GM23338 (cell line): ENCODE measurements at regions not wholly inside any gene's neighbourhood (a gene's known extent, or its start where the extent isn't known, plus 50 kb on each side); places are given as distances from the start of the nearest gene placed in this dataset.

Experiments
- ATAC-seq: fragments of 200-7000 bp; cut with Tn5 transposase; 3 replicates; pipeline ENCODE4 v1.9.1; 2020
- DNase-seq: peaks from one replicate; pipeline ENCODE4 v3.0.0-alpha.2; 2015; ENCODE audit warnings: low spot score
- H2AFZ ChIP-seq: fragments of 200-600 bp; sonication (generic); 2 replicates; pipeline ENCODE4 v1.8.0; 2016; ENCODE audit warnings: antibody characterized with exemption, mild to moderate bottlenecking, moderate library complexity
- H3F3A ChIP-seq: fragments of 200-600 bp; sonication (generic); replicated peaks from 2 replicates; pipeline ENCODE4 v1.8.0; 2017; ENCODE audit warnings: antibody characterized with exemption, mixed run types, low read depth
- H3K27ac ChIP-seq: fragments of 200-600 bp; sonication (generic); 2 replicates; pipeline ENCODE4 v1.6.1; 2016; ENCODE audit warnings: low read depth
- H3K27me3 ChIP-seq: fragments of 200-600 bp; sonication (generic); 2 replicates; pipeline ENCODE4 v1.8.0; 2016; ENCODE audit warnings: mild to moderate bottlenecking, mixed run types, moderate library complexity; ENCODE audit not compliant: insufficient read depth
- H3K36me3 ChIP-seq: fragments of 200-600 bp; sonication (generic); 2 replicates; pipeline ENCODE4 v1.8.0; 2016; ENCODE audit warnings: mild to moderate bottlenecking; ENCODE audit not compliant: insufficient read depth
- H3K4me1 ChIP-seq: fragments of 200-600 bp; sonication (generic); 2 replicates; pipeline ENCODE4 v1.8.0; 2016; ENCODE audit warnings: mild to moderate bottlenecking, moderate library complexity; ENCODE audit not compliant: insufficient read depth
- H3K4me2 ChIP-seq: fragments of 200-600 bp; sonication (generic); 2 replicates; pipeline ENCODE4 v1.7.1; 2017; ENCODE audit warnings: mixed run types
- H3K4me3 ChIP-seq: fragments of 200-600 bp; sonication (generic); 2 replicates; pipeline ENCODE4 v1.6.1; 2016; ENCODE audit warnings: mixed run types
- H3K79me2 ChIP-seq: fragments of 200-600 bp; sonication (generic); replicated peaks from 2 replicates; pipeline ENCODE4 v1.8.0; 2017; ENCODE audit warnings: mild to moderate bottlenecking; ENCODE audit not compliant: insufficient read depth
- H3K9me2 ChIP-seq: fragments of 200-600 bp; sonication (generic); 2 replicates; pipeline ENCODE4 v1.8.0; 2017; ENCODE audit not compliant: insufficient read depth
- H4K20me1 ChIP-seq: fragments of 200-600 bp; sonication (generic); replicated peaks from 2 replicates; pipeline ENCODE4 v1.8.0; 2017; ENCODE audit warnings: mild to moderate bottlenecking; ENCODE audit not compliant: insufficient read depth
- H3K27ac Mint-ChIP-seq: 2 replicates; pipeline ENCODE4 v1.8.0; 2020; ENCODE audit warnings: inconsistent platforms, mild to moderate bottlenecking, moderate library complexity, mixed read lengths
- H3K27me3 Mint-ChIP-seq: 3 replicates; pipeline ENCODE4 v1.8.0; 2022; ENCODE audit warnings: low read depth, mild to moderate bottlenecking, moderate library complexity, mixed read lengths, inconsistent platforms; ENCODE audit not compliant: insufficient read depth, poor library complexity
- H3K36me3 Mint-ChIP-seq: 3 replicates; pipeline ENCODE4 v1.8.0; 2021; ENCODE audit warnings: low read depth, mild to moderate bottlenecking, inconsistent platforms, moderate library complexity, mixed read lengths
- H3K4me1 Mint-ChIP-seq: 3 replicates; pipeline ENCODE4 v1.8.0; 2020; ENCODE audit warnings: mild to moderate bottlenecking, inconsistent platforms, mixed read lengths
- H3K4me3 Mint-ChIP-seq: 3 replicates; pipeline ENCODE4 v1.8.0; 2021; ENCODE audit warnings: moderate library complexity, mild to moderate bottlenecking, inconsistent platforms, mixed read lengths
- H3K9me3 Mint-ChIP-seq: 3 replicates; pipeline ENCODE4 v1.8.0; 2020; ENCODE audit warnings: moderate library complexity, mild to moderate bottlenecking, inconsistent platforms, mixed read lengths
- NANOG ChIP-seq: IDR thresholded peaks from 2 replicates; pipeline ENCODE4 v1.6.1; 2016; ENCODE audit warnings: antibody characterized with exemption, borderline replicate concordance
- POLR2AphosphoS5 ChIP-seq: IDR thresholded peaks from 2 replicates; pipeline ENCODE4 v1.6.1; 2016; ENCODE audit warnings: antibody characterized with exemption, low read depth
- REST ChIP-seq: IDR thresholded peaks from one replicate; pipeline ENCODE4 v1.6.1; 2018; ENCODE audit warnings: antibody characterized with exemption; ENCODE audit not compliant: unreplicated experiment
- STAT1 ChIP-seq: IDR thresholded peaks from one replicate; pipeline ENCODE4 v1.6.1; 2016; ENCODE audit warnings: antibody characterized with exemption; ENCODE audit not compliant: unreplicated experiment
- TF ChIP-seq, protein P1 (sequence below): fragments of 250-450 bp; sonication (Bioruptor Pico); IDR thresholded peaks from 2 replicates; pipeline ENCODE4 v1.5.0; 2020; ENCODE audit warnings: mild to moderate bottlenecking, moderate library complexity
- TF ChIP-seq, protein P2 (sequence below), 2 experiments: fragments of 200-600 bp in 1 of 2; sonication (generic) in 1 of 2; conservative IDR thresholded peaks; 2 replicates each; pipeline versions ENCODE4 v1.5.1 to v1.6.1; 2016 to 2017; ENCODE audit warnings: antibody characterized with exemption in 2 of 2, low read depth in 2 of 2, mild to moderate bottlenecking in 2 of 2, moderate library complexity in 1 of 2

- no peak for TF ChIP-seq REST
These were observed 202.7 kb upstream of the NR3C1 start (continued) for GRCh38 chr5:143606043-143606752.

DNA sequence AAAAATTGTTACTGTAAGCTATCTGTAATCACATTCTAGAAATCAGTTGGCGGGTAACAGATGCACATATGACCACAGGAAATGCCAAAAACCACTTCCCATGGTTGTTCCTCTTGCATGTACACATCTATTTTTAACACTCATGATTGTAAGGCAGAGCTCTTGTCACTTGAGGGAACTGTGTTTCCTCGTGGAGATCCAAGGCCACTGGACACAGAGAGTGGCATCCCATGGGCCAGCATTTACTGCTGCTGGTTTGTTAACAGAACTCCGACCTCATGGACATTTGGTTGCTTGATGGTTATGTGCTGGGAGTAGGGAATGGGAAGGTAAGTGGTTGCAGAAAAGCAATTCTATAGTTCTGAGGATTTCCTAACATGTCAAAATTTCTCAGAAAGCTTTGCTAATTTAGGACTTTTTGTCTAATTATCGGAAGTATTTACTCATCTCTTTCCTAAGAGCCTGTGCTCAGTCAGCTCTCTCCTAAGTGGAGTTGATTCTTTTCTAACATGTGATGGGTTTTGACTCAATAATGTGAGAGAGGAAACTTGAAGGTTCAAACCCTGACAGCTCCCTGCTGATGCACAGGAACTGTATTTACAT, 202.0 kb upstream of the NR3C1 start:
- H3K4me1 Mint-ChIP-seq, result no peaks in the 10 kb centered on the region
- no peaks in the 10 kb centered on the region for H3K27me3 Mint-ChIP-seq
- H4K20me1 ChIP-seq, result no peaks in the 10 kb centered on the region
- DNase-seq (no peak), ATAC-seq (no peak)
- no peak overlapping the region for H2AFZ ChIP-seq
- H3K79me2 ChIP-seq, result no peaks in the 10 kb centered on the region
- no peak overlapping the region for H3K4me3 ChIP-seq
- H3K9me2 ChIP-seq, result peaks cover 18% of the 10 kb centered on the region
- no peaks in the 10 kb centered on the region for H3K27me3 ChIP-seq
- no peak overlapping the region for H3K27ac Mint-ChIP-seq
- H3K4me3 Mint-ChIP-seq, result no peak overlapping the region
- no peak overlapping the region for H3K27ac ChIP-seq
- H3K36me3 ChIP-seq, result no peaks in the 10 kb centered on the region
- H3K36me3 Mint-ChIP-seq, result no peaks in the 10 kb centered on the region
- no peak overlapping the region for H3K4me2 ChIP-seq
- TF ChIP-seq STAT1 (no peak), POLR2AphosphoS5 (no peak), NANOG (no peak), REST (no peak)
- TF ChIP-seq, protein P1, sequence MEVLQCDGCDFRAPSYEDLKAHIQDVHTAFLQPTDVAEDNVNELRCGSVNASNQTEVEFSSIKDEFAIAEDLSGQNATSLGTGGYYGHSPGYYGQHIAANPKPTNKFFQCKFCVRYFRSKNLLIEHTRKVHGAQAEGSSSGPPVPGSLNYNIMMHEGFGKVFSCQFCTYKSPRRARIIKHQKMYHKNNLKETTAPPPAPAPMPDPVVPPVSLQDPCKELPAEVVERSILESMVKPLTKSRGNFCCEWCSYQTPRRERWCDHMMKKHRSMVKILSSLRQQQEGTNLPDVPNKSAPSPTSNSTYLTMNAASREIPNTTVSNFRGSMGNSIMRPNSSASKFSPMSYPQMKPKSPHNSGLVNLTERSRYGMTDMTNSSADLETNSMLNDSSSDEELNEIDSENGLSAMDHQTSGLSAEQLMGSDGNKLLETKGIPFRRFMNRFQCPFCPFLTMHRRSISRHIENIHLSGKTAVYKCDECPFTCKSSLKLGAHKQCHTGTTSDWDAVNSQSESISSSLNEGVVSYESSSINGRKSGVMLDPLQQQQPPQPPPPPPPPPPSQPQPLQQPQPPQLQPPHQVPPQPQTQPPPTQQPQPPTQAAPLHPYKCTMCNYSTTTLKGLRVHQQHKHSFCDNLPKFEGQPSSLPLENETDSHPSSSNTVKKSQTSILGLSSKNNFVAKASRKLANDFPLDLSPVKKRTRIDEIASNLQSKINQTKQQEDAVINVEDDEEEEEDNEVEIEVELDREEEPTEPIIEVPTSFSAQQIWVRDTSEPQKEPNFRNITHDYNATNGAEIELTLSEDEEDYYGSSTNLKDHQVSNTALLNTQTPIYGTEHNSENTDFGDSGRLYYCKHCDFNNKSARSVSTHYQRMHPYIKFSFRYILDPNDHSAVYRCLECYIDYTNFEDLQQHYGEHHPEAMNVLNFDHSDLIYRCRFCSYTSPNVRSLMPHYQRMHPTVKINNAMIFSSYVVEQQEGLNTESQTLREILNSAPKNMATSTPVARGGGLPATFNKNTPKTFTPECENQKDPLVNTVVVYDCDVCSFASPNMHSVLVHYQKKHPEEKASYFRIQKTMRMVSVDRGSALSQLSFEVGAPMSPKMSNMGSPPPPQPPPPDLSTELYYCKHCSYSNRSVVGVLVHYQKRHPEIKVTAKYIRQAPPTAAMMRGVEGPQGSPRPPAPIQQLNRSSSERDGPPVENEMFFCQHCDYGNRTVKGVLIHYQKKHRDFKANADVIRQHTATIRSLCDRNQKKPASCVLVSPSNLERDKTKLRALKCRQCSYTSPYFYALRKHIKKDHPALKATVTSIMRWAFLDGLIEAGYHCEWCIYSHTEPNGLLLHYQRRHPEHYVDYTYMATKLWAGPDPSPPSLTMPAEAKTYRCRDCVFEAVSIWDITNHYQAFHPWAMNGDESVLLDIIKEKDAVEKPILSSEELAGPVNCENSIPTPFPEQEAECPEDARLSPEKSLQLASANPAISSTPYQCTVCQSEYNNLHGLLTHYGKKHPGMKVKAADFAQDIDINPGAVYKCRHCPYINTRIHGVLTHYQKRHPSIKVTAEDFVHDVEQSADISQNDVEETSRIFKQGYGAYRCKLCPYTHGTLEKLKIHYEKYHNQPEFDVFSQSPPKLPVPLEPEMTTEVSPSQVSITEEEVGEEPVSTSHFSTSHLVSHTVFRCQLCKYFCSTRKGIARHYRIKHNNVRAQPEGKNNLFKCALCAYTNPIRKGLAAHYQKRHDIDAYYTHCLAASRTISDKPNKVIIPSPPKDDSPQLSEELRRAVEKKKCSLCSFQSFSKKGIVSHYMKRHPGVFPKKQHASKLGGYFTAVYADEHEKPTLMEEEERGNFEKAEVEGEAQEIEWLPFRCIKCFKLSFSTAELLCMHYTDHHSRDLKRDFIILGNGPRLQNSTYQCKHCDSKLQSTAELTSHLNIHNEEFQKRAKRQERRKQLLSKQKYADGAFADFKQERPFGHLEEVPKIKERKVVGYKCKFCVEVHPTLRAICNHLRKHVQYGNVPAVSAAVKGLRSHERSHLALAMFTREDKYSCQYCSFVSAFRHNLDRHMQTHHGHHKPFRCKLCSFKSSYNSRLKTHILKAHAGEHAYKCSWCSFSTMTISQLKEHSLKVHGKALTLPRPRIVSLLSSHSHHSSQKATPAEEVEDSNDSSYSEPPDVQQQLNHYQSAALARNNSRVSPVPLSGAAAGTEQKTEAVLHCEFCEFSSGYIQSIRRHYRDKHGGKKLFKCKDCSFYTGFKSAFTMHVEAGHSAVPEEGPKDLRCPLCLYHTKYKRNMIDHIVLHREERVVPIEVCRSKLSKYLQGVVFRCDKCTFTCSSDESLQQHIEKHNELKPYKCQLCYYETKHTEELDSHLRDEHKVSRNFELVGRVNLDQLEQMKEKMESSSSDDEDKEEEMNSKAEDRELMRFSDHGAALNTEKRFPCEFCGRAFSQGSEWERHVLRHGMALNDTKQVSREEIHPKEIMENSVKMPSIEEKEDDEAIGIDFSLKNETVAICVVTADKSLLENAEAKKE, result no peak
- TF ChIP-seq, protein P2, sequence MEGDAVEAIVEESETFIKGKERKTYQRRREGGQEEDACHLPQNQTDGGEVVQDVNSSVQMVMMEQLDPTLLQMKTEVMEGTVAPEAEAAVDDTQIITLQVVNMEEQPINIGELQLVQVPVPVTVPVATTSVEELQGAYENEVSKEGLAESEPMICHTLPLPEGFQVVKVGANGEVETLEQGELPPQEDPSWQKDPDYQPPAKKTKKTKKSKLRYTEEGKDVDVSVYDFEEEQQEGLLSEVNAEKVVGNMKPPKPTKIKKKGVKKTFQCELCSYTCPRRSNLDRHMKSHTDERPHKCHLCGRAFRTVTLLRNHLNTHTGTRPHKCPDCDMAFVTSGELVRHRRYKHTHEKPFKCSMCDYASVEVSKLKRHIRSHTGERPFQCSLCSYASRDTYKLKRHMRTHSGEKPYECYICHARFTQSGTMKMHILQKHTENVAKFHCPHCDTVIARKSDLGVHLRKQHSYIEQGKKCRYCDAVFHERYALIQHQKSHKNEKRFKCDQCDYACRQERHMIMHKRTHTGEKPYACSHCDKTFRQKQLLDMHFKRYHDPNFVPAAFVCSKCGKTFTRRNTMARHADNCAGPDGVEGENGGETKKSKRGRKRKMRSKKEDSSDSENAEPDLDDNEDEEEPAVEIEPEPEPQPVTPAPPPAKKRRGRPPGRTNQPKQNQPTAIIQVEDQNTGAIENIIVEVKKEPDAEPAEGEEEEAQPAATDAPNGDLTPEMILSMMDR (conservative IDR thresholded peaks at IDR 0.05; ENCODE audit: low read depth in 2 of 2), result no peak
- H3K9me3 Mint-ChIP-seq, result peaks cover 3% of the 10 kb centered on the region; the same call in 2 of the 3 replicates
- H3K4me1 ChIP-seq, result no peaks in the 10 kb centered on the region
- no peaks in the 10 kb centered on the region for H3F3A ChIP-seq
